ENCODE measurements at regions not wholly inside any gene's neighbourhood (a gene's known extent, or its start where the extent isn't known, plus 50 kb on each side); places are given as distances from the start of the nearest gene placed in this dataset.

DNA sequence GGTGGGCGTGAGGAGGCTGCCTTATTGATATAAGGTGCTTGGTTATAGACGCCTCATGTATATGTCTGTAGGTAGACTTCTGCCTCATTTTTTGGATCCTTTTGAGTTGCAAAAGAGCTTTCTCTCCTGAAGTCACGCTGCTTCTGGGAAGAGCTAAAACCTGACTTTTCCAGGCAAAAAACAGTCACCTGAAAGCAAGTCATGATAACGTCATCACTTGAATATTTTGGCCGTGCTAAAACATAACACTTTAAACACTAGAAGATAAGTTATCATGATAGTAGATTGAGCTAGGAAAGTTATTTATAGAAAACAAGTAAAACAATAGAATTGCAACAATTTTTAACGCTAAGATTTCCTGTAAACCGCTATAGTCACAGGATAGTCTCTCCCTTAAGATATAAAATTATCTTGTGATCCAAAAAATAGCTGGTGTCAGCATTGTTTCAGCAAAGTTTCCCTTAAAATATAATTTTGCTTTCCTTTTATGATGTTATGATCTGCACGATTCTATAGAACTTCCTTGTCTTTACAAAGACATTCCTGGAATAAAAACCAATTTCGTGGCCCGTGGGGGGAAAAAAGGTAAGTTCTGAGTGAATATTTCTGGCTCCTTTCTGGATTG is 69.0 kb upstream of the AKAP12 start:
- Histone ChIP-seq H3T11ph (ENCODE audit: low read length) (no peak overlapping the region), H3K79me2 (ENCODE audit: insufficient read depth, low read length) (no peaks in the 10 kb centered on the region), H2BK15ac (ENCODE audit: low read depth, low read length) (no peak overlapping the region), H4K91ac (ENCODE audit: insufficient read length, low read depth, low read length) (no peak overlapping the region), H4K8ac (replicated peaks; ENCODE audit: insufficient read length, low read depth, low read length) (no peak overlapping the region), H3K56ac (ENCODE audit: insufficient read length, low read depth, low read length) (no peak overlapping the region), H2BK120ac (ENCODE audit: low read depth, low read length, poor library complexity, severe bottlenecking) (no peak overlapping the region), H3K27ac (ENCODE audit: insufficient read length, low read depth, low read length) (no peak overlapping the region), H3K27me3 (ENCODE audit: insufficient read depth, low read length) (no peaks in the 10 kb centered on the region), H3K14ac (ENCODE audit: insufficient read depth, low read length) (no peak overlapping the region), H3K18ac (ENCODE audit: insufficient read length, low read depth, low read length) (no peak overlapping the region), H2BK5ac (ENCODE audit: insufficient read length, low read length) (no peak overlapping the region), H3K23ac (ENCODE audit: insufficient read length, low read depth, low read length) (no peak overlapping the region), H2AK5ac (ENCODE audit: insufficient read length, low read length) (no peak overlapping the region), H4K5ac (ENCODE audit: insufficient read length, low read depth, low read length) (no peak overlapping the region), H3K9me3 (ENCODE audit: control insufficient read depth, low read depth, low read length) (no peaks in the 10 kb centered on the region), H3K4ac (ENCODE audit: low read depth, low read length) (no peak overlapping the region), H3K9ac (ENCODE audit: extremely low read depth, insufficient read length, low read length) (no peak overlapping the region), H2AFZ (ENCODE audit: low read length) (no peak overlapping the region), H4K20me1 (ENCODE audit: control insufficient read depth, insufficient read depth, insufficient read length) (no peaks in the 10 kb centered on the region), H2BK20ac (ENCODE audit: low read depth, low read length, poor library complexity, severe bottlenecking) (no peak overlapping the region), H3K79me1 (ENCODE audit: insufficient read depth, low read depth, low read length, poor library complexity, severe bottlenecking) (no peaks in the 10 kb centered on the region), H3K4me1 (ENCODE audit: insufficient read depth, low read length) (no peaks in the 10 kb centered on the region), H2BK12ac (ENCODE audit: insufficient read length, low read depth, low read length) (no peak overlapping the region), H3K4me2 (ENCODE audit: insufficient read depth, insufficient read length, low read length) (no peak overlapping the region), H3K23me2 (ENCODE audit: insufficient read length, low read depth, low read length, poor library complexity, severe bottlenecking) (no peaks in the 10 kb centered on the region)
- Mint-ChIP-seq H3K4me1 (peaks cover 8 to 10% of the 10 kb centered on the region in 2 experiments; a peak in 3 of 4 replicates), H3K27ac (no peak overlapping the region; a peak in 1 of 7 replicates), H3K9me3 (no peaks in the 10 kb centered on the region), H3K36me3 (ENCODE audit: insufficient read depth in 1 of 3, low read depth in 3 of 3) (no peaks in the 10 kb centered on the region), H3K4me3 (no peak overlapping the region), H3K27me3 (ENCODE audit: low read depth) (peaks cover 2% of the 10 kb centered on the region)
- no peak for DNase-seq
- TF ChIP-seq CTCF (conservative IDR thresholded peaks at IDR 0.05): no peak
- no CpG with 5 or more reads among the region's 10 CpGs for WGBS (ENCODE audit: extremely low coverage, insufficient read length, low lambda C conversion rate)

Data from H9 (cell line).